Spleen (tissue), 11 donors: ENCODE measurements at regions not wholly inside any gene's neighbourhood (a gene's known extent, or its start where the extent isn't known, plus 50 kb on each side); places are given as distances from the start of the nearest gene placed in this dataset.

ENCODE experiments used
- DNase-seq: peaks from one replicate; pipeline ENCODE4 v3.0.0-alpha.2; 2020
- H3K27ac ChIP-seq, 8 donors: fragments of 200-600 bp; sonication (generic) in 7 of 8; 1 replicate in 4 of 8; 2 replicates in 4 of 8; pipeline versions ENCODE4 v1.5.0 to v1.8.0; 2016 to 2021; ENCODE audit warnings: inconsistent platforms in 4 of 8, mild to moderate bottlenecking in 4 of 8, moderate library complexity in 1 of 8
- H3K27me3 ChIP-seq, 7 donors: fragments of 200-600 bp; sonication (generic) in 6 of 7; replicated peaks in 1 of 7; 1 replicate in 4 of 7; 2 replicates in 3 of 7; pipeline versions ENCODE4 v1.5.0 to v1.8.0; 2016 to 2021; ENCODE audit warnings: inconsistent platforms in 3 of 7, mild to moderate bottlenecking in 1 of 7
- H3K36me3 ChIP-seq, 6 donors: fragments of 200-600 bp; sonication (generic) in 5 of 6; 1 replicate in 4 of 6; 2 replicates in 2 of 6; pipeline versions ENCODE4 v1.5.0 to v1.8.0; 2016 to 2021; ENCODE audit warnings: inconsistent platforms in 2 of 6
- H3K4me1 ChIP-seq, 6 donors: fragments of 200-600 bp; sonication (generic) in 5 of 6; 1 replicate in 3 of 6; 2 replicates in 3 of 6; pipeline versions ENCODE4 v1.5.0 to v1.8.0; 2016 to 2021; ENCODE audit warnings: inconsistent platforms in 3 of 6
- H3K4me3 ChIP-seq, 8 donors: fragments of 200-600 bp; sonication (generic) in 7 of 8; 1 replicate in 4 of 8; 2 replicates in 4 of 8; pipeline versions ENCODE4 v1.5.0 to v1.8.0; 2016 to 2021; ENCODE audit warnings: inconsistent platforms in 4 of 8, mild to moderate bottlenecking in 4 of 8, moderate library complexity in 2 of 8
- H3K9me3 ChIP-seq, 8 donors: fragments of 200-600 bp; sonication (generic) in 7 of 8; 1 replicate in 4 of 8; 2 replicates in 4 of 8; pipeline versions ENCODE4 v1.5.0 to v1.8.0; 2016 to 2021; ENCODE audit warnings: inconsistent platforms in 4 of 8
- POLR2A ChIP-seq, 3 donors: fragments of 450-650 bp; IDR thresholded peaks; one replicate each; pipeline ENCODE4 v1.5.1; 2017; ENCODE audit warnings: antibody characterized with exemption in 3 of 3, mild to moderate bottlenecking in 1 of 3
- POLR2AphosphoS5 ChIP-seq, 3 donors: sonication (generic); formaldehyde crosslinking; IDR thresholded peaks; one replicate each; pipeline ENCODE4 v1.5.1; 2017; ENCODE audit warnings: antibody characterized with exemption in 3 of 3
- WGBS, 5 donors: extraction: QIAGEN DNeasy Blood & Tissue Kit in 3 of 5; methylation state at CpG; one replicate each; pipeline versions ENCODE4 v1.1.5 to v1.1.7; 2013 to 2018; 5-methylcytosine and 5-hydroxymethylcytosine counted together
- intact Hi-C: fragments of 100-400 bp; cut with DNase I; formaldehyde crosslinking; loops from one replicate; pipeline ENCODE4 v1.15.0; 2023; ENCODE audit warnings: low total_unique reads
- TF ChIP-seq, protein P1 (sequence below), 11 experiments: fragments of 200-600 bp in 7 of 11; fragments of 450-650 bp in 4 of 11; sonication (generic) in 4 of 11; IDR thresholded peaks in 8 of 11; conservative IDR thresholded peaks in 3 of 11; 1 replicate in 7 of 11; 2 replicates in 4 of 11; pipeline versions ENCODE4 v1.4.0 to v1.8.0; 2016 to 2021; ENCODE audit warnings: antibody characterized with exemption in 11 of 11, inconsistent platforms in 4 of 11, mild to moderate bottlenecking in 1 of 11
- donor health status: healthy with polysubstance abuse.
- donor health status: DM: no; HTN: no; CAD: no; lungs with moderate emphysema.
- donor health status: DM: no; HTN: no; CAD: no.
- donor health status: Bipolar disorder and iron deficiency.
- donor health status: healthy.
- donor health status: DM: no; HTN: no; CAD: no.
- donor health status: DM: yes; HTN: yes; CAD: no.

- no peak overlapping the region for H3K4me3 ChIP-seq
- no peaks in the 10 kb centered on the region for H3K4me1 ChIP-seq
- WGBS, 5 donors: 37 to 56% (median 48%) methylated on average over 1 of the region's 1 CpG
- H3K9me3 ChIP-seq: no peaks in the 10 kb centered on the region
- no peak overlapping the region for H3K27ac ChIP-seq
- no peaks in the 10 kb centered on the region for H3K27me3 ChIP-seq
- TF ChIP-seq POLR2A (IDR thresholded peaks at IDR 0.05) (no peak), POLR2AphosphoS5 (IDR thresholded peaks at IDR 0.05) (no peak)
- TF ChIP-seq, protein P1, sequence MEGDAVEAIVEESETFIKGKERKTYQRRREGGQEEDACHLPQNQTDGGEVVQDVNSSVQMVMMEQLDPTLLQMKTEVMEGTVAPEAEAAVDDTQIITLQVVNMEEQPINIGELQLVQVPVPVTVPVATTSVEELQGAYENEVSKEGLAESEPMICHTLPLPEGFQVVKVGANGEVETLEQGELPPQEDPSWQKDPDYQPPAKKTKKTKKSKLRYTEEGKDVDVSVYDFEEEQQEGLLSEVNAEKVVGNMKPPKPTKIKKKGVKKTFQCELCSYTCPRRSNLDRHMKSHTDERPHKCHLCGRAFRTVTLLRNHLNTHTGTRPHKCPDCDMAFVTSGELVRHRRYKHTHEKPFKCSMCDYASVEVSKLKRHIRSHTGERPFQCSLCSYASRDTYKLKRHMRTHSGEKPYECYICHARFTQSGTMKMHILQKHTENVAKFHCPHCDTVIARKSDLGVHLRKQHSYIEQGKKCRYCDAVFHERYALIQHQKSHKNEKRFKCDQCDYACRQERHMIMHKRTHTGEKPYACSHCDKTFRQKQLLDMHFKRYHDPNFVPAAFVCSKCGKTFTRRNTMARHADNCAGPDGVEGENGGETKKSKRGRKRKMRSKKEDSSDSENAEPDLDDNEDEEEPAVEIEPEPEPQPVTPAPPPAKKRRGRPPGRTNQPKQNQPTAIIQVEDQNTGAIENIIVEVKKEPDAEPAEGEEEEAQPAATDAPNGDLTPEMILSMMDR (IDR thresholded peaks at IDR 0.05 in 8 of 11, conservative IDR thresholded peaks at IDR 0.05 in 3 of 11): no peak
- no peaks in the 10 kb centered on the region for H3K36me3 ChIP-seq
- intact Hi-C loops: no loop called here
- no peak for DNase-seq
These were observed 208.3 kb upstream of the PLSCR5 start for GRCh38 chr3:146813496-146813895.

DNA sequence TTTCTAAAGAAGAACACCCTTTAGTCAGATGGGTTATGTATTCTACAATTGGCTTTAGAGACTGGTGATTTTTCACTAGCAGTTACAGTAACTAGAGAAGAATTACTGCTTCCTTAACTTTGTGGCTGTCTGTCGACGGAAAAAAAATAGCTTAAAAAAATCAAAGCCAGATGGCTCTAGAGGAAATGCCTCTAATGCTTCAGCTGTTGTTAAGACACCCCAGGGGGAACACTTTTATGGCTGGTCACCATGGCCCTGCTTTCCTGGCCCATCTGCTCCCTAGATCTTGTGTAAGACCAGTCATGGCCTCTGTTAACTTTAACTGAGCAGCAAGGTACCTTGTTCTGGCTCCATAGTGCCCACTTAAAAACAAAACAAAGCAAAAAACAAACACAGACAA lies 198.6 kb upstream of the PLSCR5 start:
- Histone ChIP-seq H3K9me3 (no peaks in the 10 kb centered on the region), H3K4me3 (no peak overlapping the region), H3K27me3 (no peaks in the 10 kb centered on the region), H3K4me1 (no peaks in the 10 kb centered on the region), H3K36me3 (no peaks in the 10 kb centered on the region), H3K27ac (no peak overlapping the region)
- no peak for TF ChIP-seq POLR2A (IDR thresholded peaks at IDR 0.05)
- no peak for TF ChIP-seq POLR2AphosphoS5 (IDR thresholded peaks at IDR 0.05)
- TF ChIP-seq, protein P1 (IDR thresholded peaks at IDR 0.05 in 8 of 11, conservative IDR thresholded peaks at IDR 0.05 in 3 of 11): no peak
- no peak for DNase-seq
- WGBS, 5 donors: 25 to 47% (median 34%) methylated on average over 2 of the region's 2 CpGs
- intact Hi-C loops: no loop called here

GRCh38 chr3:146801492-146801891 lies 196.3 kb upstream of the PLSCR5 start:
- no peaks in the 10 kb centered on the region for H3K36me3 ChIP-seq
- no peak overlapping the region for H3K4me3 ChIP-seq
- no peak overlapping the region for H3K27ac ChIP-seq
- WGBS, 5 donors: 38 to 47% (median 41%) methylated on average over 2 of the region's 2 CpGs
- no peak for TF ChIP-seq POLR2A (IDR thresholded peaks at IDR 0.05)
- TF ChIP-seq, protein P1 (IDR thresholded peaks at IDR 0.05 in 8 of 11, conservative IDR thresholded peaks at IDR 0.05 in 3 of 11): no peak
- no peak for TF ChIP-seq POLR2AphosphoS5 (IDR thresholded peaks at IDR 0.05)
- no peaks in the 10 kb centered on the region for H3K4me1 ChIP-seq
- intact Hi-C loops: no loop called here
- no peaks in the 10 kb centered on the region for H3K27me3 ChIP-seq
- DNase-seq: no peak
- H3K9me3 ChIP-seq: no peaks in the 10 kb centered on the region

- Histone ChIP-seq H3K27me3 (no peaks in the 10 kb centered on the region), H3K4me1 (no peaks in the 10 kb centered on the region), H3K9me3 (no peaks in the 10 kb centered on the region), H3K27ac (no peak overlapping the region), H3K36me3 (no peaks in the 10 kb centered on the region), H3K4me3 (no peak overlapping the region)
- no peak for TF ChIP-seq POLR2AphosphoS5 (IDR thresholded peaks at IDR 0.05)
- intact Hi-C loops: no loop called here
- WGBS, 5 donors: 82 to 96% (median 90%) methylated on average over 2 of the region's 2 CpGs
- no peak for DNase-seq
These were observed 195.3 kb upstream of the PLSCR5 start for GRCh38 chr3:146800484-146800883.

GRCh38 chr3:146796078-146796477 lies 190.9 kb upstream of the PLSCR5 start:
- no peaks in the 10 kb centered on the region for H3K27me3 ChIP-seq
- 50 to 67% (median 56%) methylated on average over 2 of the region's 2 CpGs for WGBS, 5 donors
- H3K9me3 ChIP-seq: peaks cover 0 to 6% (median 0%) of the 10 kb centered on the region in 8 donors
- H3K4me1 ChIP-seq: no peaks in the 10 kb centered on the region
- H3K27ac ChIP-seq: no peak overlapping the region
- DNase-seq: no peak
- TF ChIP-seq POLR2AphosphoS5 (IDR thresholded peaks at IDR 0.05) (no peak), POLR2A (IDR thresholded peaks at IDR 0.05) (no peak)
- TF ChIP-seq, protein P1 (IDR thresholded peaks at IDR 0.05 in 8 of 11, conservative IDR thresholded peaks at IDR 0.05 in 3 of 11): no peak
- H3K36me3 ChIP-seq: no peaks in the 10 kb centered on the region
- intact Hi-C loops: no loop called here
- no peak overlapping the region for H3K4me3 ChIP-seq
